HepG2 (cell line): ENCODE measurements at regions not wholly inside any gene's neighbourhood (a gene's known extent, or its start where the extent isn't known, plus 50 kb on each side); places are given as distances from the start of the nearest gene placed in this dataset.

Experiments used
- BRF2 ChIP-seq: sonication (generic); formaldehyde crosslinking; IDR thresholded peaks from 2 replicates; pipeline ENCODE4 v1.8.1; 2022; ENCODE audit warnings: mild to moderate bottlenecking, missing genetic modification reagents
- ELF3 ChIP-seq: IDR thresholded peaks from 2 replicates; pipeline ENCODE4 v1.6.1; 2016; ENCODE audit warnings: missing genetic modification reagents, missing compliant biosample characterization
- FOXO4 ChIP-seq: sonication (generic); formaldehyde crosslinking; conservative IDR thresholded peaks from 2 replicates; pipeline ENCODE4 v1.8.1; 2023; ENCODE audit warnings: missing genetic modification reagents
- ISX ChIP-seq: sonication (generic); formaldehyde crosslinking; conservative IDR thresholded peaks from 2 replicates; pipeline ENCODE4 v1.5.0; 2020; ENCODE audit warnings: missing genetic modification reagents
- MTA3 ChIP-seq: sonication (generic); formaldehyde crosslinking; IDR thresholded peaks from 2 replicates; pipeline ENCODE4 v1.4.0; 2020; ENCODE audit warnings: missing genetic modification reagents
- PATZ1 ChIP-seq: sonication (generic); formaldehyde crosslinking; IDR thresholded peaks from 2 replicates; pipeline ENCODE4 v1.4.0; 2020; ENCODE audit warnings: missing genetic modification reagents
- PRPF4 ChIP-seq: fragments of 200-400 bp; formaldehyde crosslinking; IDR thresholded peaks from 2 replicates; pipeline ENCODE4 v1.6.1; 2016; ENCODE audit warnings: low read length, low read depth; ENCODE audit not compliant: poor library complexity, severe bottlenecking
- RFX5 ChIP-seq: IDR thresholded peaks from 2 replicates; pipeline ENCODE4 v1.6.1; 2011; ENCODE audit warnings: low read depth, low read length, improper control_type of control experiment
- ZFP90 ChIP-seq: sonication (generic); formaldehyde crosslinking; IDR thresholded peaks from 2 replicates; pipeline ENCODE4 v1.8.0; 2022; ENCODE audit warnings: missing genetic modification reagents, mild to moderate bottlenecking, inconsistent platforms, borderline replicate concordance
- ZNF367 ChIP-seq: sonication (generic); formaldehyde crosslinking; IDR thresholded peaks from 2 replicates; pipeline ENCODE4 v1.4.0; 2020; ENCODE audit warnings: missing genetic modification reagents, borderline replicate concordance
- TF ChIP-seq, protein P1 (sequence below), 2 experiments: sonication (generic) in 1 of 2; formaldehyde crosslinking in 1 of 2; IDR thresholded peaks; 2 replicates each; pipeline versions ENCODE4 v1.6.1 to v1.9.0; 2014 to 2022; ENCODE audit warnings: antibody characterized with exemption in 1 of 2, borderline replicate concordance in 1 of 2, inconsistent platforms in 1 of 2, low read depth in 1 of 2, missing genetic modification reagents in 1 of 2
- TF ChIP-seq, protein P2 (sequence below): sonication (generic); formaldehyde crosslinking; IDR thresholded peaks from 2 replicates; pipeline ENCODE4 v1.4.0; 2020; ENCODE audit warnings: missing genetic modification reagents

- TF ChIP-seq PATZ1 (CRISPR knock-in tag), result no peak
- no peak for TF ChIP-seq PRPF4
- TF ChIP-seq, protein P1, sequence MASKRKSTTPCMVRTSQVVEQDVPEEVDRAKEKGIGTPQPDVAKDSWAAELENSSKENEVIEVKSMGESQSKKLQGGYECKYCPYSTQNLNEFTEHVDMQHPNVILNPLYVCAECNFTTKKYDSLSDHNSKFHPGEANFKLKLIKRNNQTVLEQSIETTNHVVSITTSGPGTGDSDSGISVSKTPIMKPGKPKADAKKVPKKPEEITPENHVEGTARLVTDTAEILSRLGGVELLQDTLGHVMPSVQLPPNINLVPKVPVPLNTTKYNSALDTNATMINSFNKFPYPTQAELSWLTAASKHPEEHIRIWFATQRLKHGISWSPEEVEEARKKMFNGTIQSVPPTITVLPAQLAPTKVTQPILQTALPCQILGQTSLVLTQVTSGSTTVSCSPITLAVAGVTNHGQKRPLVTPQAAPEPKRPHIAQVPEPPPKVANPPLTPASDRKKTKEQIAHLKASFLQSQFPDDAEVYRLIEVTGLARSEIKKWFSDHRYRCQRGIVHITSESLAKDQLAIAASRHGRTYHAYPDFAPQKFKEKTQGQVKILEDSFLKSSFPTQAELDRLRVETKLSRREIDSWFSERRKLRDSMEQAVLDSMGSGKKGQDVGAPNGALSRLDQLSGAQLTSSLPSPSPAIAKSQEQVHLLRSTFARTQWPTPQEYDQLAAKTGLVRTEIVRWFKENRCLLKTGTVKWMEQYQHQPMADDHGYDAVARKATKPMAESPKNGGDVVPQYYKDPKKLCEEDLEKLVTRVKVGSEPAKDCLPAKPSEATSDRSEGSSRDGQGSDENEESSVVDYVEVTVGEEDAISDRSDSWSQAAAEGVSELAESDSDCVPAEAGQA (IDR thresholded peaks at IDR 0.05; ENCODE audit: low read depth), result no peak
- TF ChIP-seq, protein P1 (CRISPR knock-in tag; IDR thresholded peaks at IDR 0.05; ENCODE audit: borderline replicate concordance), result no peak
- TF ChIP-seq BRF2 (CRISPR knock-in tag), result no peak
- no peak for TF ChIP-seq ZFP90 (CRISPR knock-in tag)
- TF ChIP-seq, protein P2, sequence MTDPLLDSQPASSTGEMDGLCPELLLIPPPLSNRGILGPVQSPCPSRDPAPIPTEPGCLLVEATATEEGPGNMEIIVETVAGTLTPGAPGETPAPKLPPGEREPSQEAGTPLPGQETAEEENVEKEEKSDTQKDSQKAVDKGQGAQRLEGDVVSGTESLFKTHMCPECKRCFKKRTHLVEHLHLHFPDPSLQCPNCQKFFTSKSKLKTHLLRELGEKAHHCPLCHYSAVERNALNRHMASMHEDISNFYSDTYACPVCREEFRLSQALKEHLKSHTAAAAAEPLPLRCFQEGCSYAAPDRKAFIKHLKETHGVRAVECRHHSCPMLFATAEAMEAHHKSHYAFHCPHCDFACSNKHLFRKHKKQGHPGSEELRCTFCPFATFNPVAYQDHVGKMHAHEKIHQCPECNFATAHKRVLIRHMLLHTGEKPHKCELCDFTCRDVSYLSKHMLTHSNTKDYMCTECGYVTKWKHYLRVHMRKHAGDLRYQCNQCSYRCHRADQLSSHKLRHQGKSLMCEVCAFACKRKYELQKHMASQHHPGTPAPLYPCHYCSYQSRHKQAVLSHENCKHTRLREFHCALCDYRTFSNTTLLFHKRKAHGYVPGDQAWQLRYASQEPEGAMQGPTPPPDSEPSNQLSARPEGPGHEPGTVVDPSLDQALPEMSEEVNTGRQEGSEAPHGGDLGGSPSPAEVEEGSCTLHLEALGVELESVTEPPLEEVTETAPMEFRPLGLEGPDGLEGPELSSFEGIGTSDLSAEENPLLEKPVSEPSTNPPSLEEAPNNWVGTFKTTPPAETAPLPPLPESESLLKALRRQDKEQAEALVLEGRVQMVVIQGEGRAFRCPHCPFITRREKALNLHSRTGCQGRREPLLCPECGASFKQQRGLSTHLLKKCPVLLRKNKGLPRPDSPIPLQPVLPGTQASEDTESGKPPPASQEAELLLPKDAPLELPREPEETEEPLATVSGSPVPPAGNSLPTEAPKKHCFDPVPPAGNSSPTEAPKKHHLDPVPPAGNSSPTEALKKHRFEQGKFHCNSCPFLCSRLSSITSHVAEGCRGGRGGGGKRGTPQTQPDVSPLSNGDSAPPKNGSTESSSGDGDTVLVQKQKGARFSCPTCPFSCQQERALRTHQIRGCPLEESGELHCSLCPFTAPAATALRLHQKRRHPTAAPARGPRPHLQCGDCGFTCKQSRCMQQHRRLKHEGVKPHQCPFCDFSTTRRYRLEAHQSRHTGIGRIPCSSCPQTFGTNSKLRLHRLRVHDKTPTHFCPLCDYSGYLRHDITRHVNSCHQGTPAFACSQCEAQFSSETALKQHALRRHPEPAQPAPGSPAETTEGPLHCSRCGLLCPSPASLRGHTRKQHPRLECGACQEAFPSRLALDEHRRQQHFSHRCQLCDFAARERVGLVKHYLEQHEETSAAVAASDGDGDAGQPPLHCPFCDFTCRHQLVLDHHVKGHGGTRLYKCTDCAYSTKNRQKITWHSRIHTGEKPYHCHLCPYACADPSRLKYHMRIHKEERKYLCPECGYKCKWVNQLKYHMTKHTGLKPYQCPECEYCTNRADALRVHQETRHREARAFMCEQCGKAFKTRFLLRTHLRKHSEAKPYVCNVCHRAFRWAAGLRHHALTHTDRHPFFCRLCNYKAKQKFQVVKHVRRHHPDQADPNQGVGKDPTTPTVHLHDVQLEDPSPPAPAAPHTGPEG (CRISPR knock-in tag), result no peak
- TF ChIP-seq MTA3, result no peak
- TF ChIP-seq ELF3 (CRISPR knock-in tag), result 0 out of 2 replicates have a peak, but pooled peaks have one; percentile 23
- no peak for TF ChIP-seq ZNF367 (CRISPR knock-in tag)
- TF ChIP-seq ISX (CRISPR knock-in tag), result no peak
- TF ChIP-seq FOXO4 (CRISPR knock-in tag), result no peak
- TF ChIP-seq RFX5, result no peak
These were observed 499.8 kb upstream of the CHORDC1 start (continued) for GRCh38 chr11:90722552-90723190.
